Neuronal stem cell (in vitro differentiated cells): ENCODE measurements at regions not wholly inside any gene's neighbourhood (a gene's known extent, or its start where the extent isn't known, plus 50 kb on each side); places are given as distances from the start of the nearest gene placed in this dataset.

Experiments
- DNase-seq: peaks from one replicate; pipeline ENCODE4 v3.0.0-alpha.2; 2013; ENCODE audit warnings: low spot score
- H2AFZ ChIP-seq: one replicate; pipeline ENCODE4 v1.6.1; 2013; ENCODE audit warnings: mild to moderate bottlenecking, low read length, inconsistent platforms
- H2AK5ac ChIP-seq: 2 replicates; pipeline ENCODE4 v1.6.1; 2013; ENCODE audit warnings: low read depth, mild to moderate bottlenecking, inconsistent platforms, low read length, moderate library complexity, mixed read lengths
- H2BK120ac ChIP-seq: 2 replicates; pipeline ENCODE4 v1.6.1; 2013; ENCODE audit warnings: low read depth, mild to moderate bottlenecking, inconsistent platforms, low read length, moderate library complexity, mixed read lengths
- H2BK12ac ChIP-seq: one replicate; pipeline ENCODE4 v1.6.1; 2013; ENCODE audit warnings: low read length, inconsistent platforms
- H2BK15ac ChIP-seq: 2 replicates; pipeline ENCODE4 v1.6.1; 2013; ENCODE audit warnings: mild to moderate bottlenecking, low read length, inconsistent platforms, mixed read lengths
- H2BK5ac ChIP-seq: one replicate; pipeline ENCODE4 v1.6.1; 2013; ENCODE audit warnings: inconsistent platforms, mild to moderate bottlenecking, low read length, moderate library complexity
- H3K14ac ChIP-seq: one replicate; pipeline ENCODE4 v1.6.1; 2013; ENCODE audit warnings: low read length, inconsistent platforms
- H3K18ac ChIP-seq: 2 replicates; pipeline ENCODE4 v1.6.1; 2013; ENCODE audit warnings: low read length, inconsistent platforms
- H3K23ac ChIP-seq: 2 replicates; pipeline ENCODE4 v1.6.1; 2013; ENCODE audit warnings: low read depth, mild to moderate bottlenecking, mixed read lengths, low read length, inconsistent platforms; ENCODE audit not compliant: poor library complexity
- H3K27ac ChIP-seq: replicated peaks from 3 replicates; pipeline ENCODE4 v1.5.1; 2013; ENCODE audit warnings: low read length, inconsistent platforms
- H3K27me3 ChIP-seq, 3 experiments: 2 replicates each; pipeline ENCODE4 v1.6.1; 2013; ENCODE audit warnings: low read length in 3 of 3, mild to moderate bottlenecking in 2 of 3, inconsistent platforms in 1 of 3, low read depth in 1 of 3, mixed read lengths in 1 of 3, moderate library complexity in 1 of 3; ENCODE audit not compliant: control insufficient read depth in 3 of 3, insufficient read depth in 3 of 3
- H3K36me3 ChIP-seq, 2 donors: replicated peaks in 1 of 2; 2 replicates each; pipeline ENCODE4 v1.6.1; 2013; ENCODE audit warnings: low read length in 2 of 2; ENCODE audit not compliant: control insufficient read depth in 2 of 2, insufficient read depth in 2 of 2
- H3K4ac ChIP-seq: 2 replicates; pipeline ENCODE4 v1.6.1; 2013; ENCODE audit warnings: inconsistent platforms, mild to moderate bottlenecking, low read length, moderate library complexity
- H3K4me1 ChIP-seq, 2 donors: 1 replicate in 1 of 2; 2 replicates in 1 of 2; pipeline ENCODE4 v1.6.1; 2013; ENCODE audit warnings: low read length in 2 of 2, low read depth in 1 of 2; ENCODE audit not compliant: control insufficient read depth in 2 of 2, insufficient read depth in 1 of 2
- H3K4me2 ChIP-seq: one replicate; pipeline ENCODE4 v1.6.1; 2013; ENCODE audit warnings: mild to moderate bottlenecking, low read length, inconsistent platforms; ENCODE audit not compliant: insufficient read depth, poor library complexity, severe bottlenecking
- H3K4me3 ChIP-seq, 2 donors: 2 replicates each; pipeline ENCODE4 v1.5.1; 2013; ENCODE audit warnings: low read length in 2 of 2, mild to moderate bottlenecking in 2 of 2, inconsistent platforms in 1 of 2, moderate library complexity in 1 of 2
- H3K79me1 ChIP-seq: one replicate; pipeline ENCODE4 v1.6.1; 2013; ENCODE audit warnings: low read depth, mild to moderate bottlenecking, inconsistent platforms, low read length, moderate library complexity
- H3K9ac ChIP-seq: one replicate; pipeline ENCODE4 v1.6.1; 2013; ENCODE audit warnings: mild to moderate bottlenecking, low read depth, low read length, inconsistent platforms; ENCODE audit not compliant: poor library complexity
- H3K9me3 ChIP-seq, 2 donors: replicated peaks in 1 of 2; 2 replicates each; pipeline versions ENCODE3 to v1.6.1; 2013; ENCODE audit warnings: low read length in 2 of 2, mild to moderate bottlenecking in 2 of 2, inconsistent platforms in 1 of 2, low read depth in 1 of 2, mixed read lengths in 1 of 2, moderate library complexity in 1 of 2; ENCODE audit not compliant: control insufficient read depth in 2 of 2, insufficient read depth in 1 of 2
- H4K8ac ChIP-seq: one replicate; pipeline ENCODE4 v1.6.1; 2013; ENCODE audit warnings: low read depth, mild to moderate bottlenecking, inconsistent platforms, low read length, moderate library complexity
- H4K91ac ChIP-seq: one replicate; pipeline ENCODE4 v1.6.1; 2013; ENCODE audit warnings: low read length, low read depth, mild to moderate bottlenecking, inconsistent platforms; ENCODE audit not compliant: poor library complexity
- WGBS, 2 donors: extraction: QIAGEN DNeasy Blood & Tissue Kit; methylation state at CpG; one replicate each; pipeline ENCODE4 v1.1.7; 2013; ENCODE audit warnings: missing lambda C conversion rate in 2 of 2, mixed read lengths in 1 of 2; ENCODE audit not compliant: insufficient read length in 2 of 2, insufficient replicate concordance in 1 of 2; ENCODE audit errors: extremely low coverage in 2 of 2; 5-methylcytosine and 5-hydroxymethylcytosine counted together

- H3K4me3 ChIP-seq, result peak overlapping the region in 1 of 2 donors; percentile 25
- WGBS, 2 donors, result no CpG with 5 or more reads among the region's 17 CpGs
Observed at GRCh38 chr12:116381744-116382685, 104.5 kb upstream of the MED13L start.

DNA sequence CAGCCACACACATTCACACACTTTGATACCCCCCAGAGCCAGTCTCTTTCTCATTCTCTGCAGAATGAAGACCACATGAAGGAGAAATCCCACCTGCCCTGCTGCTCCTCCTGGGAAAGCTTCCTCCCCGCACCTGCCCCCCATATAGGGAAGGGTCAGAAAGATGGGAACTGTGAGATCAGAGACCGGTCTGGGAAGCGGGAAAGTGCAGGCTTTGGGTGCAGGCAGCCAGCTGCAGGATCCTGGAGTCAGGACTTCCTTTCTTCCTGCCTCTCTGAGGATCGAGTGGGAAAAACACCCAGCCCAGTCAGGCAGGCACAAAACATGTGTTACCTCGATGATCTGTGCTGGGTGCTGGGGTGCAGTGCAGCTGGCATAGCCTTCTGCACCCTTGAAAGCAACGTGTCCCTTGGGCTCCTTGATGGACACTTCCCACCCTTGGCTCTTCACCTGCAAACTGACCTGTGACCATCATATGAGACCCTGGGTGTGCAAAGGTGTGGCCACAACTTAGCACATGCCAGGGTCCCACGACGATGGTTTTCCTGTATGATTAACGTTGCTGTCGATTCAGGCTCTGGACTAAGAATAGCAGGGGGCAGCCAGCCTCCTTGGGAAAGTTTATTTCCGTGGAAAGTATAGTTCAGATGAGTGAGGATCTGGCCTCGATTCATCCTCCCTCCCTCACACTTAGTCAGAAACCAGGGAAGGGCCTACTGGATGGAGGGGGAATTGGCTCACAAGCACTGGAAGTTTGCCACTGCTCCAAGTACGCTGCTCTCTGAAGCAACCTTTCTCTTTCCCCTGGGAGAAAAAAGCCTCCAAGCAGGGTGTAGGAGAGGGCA, 105.4 kb upstream of the MED13L start:
- H3K23ac ChIP-seq, result peak overlapping the region; percentile 34
- H3K4me1 ChIP-seq, result peaks cover 16 to 27% of the 10 kb centered on the region in 2 donors
- H3K9ac ChIP-seq, result no peak overlapping the region
- DNase-seq, result no peak
- H3K27me3 ChIP-seq, result peaks cover 0 to 9% (median 0%) of the 10 kb centered on the region in 3 experiments
- no peaks in the 10 kb centered on the region for H3K79me1 ChIP-seq
- H2AK5ac ChIP-seq, result peak overlapping the region; percentile 58
- peak overlapping the region; percentile 59 for H2BK15ac ChIP-seq
- H2BK12ac ChIP-seq, result peak overlapping the region; percentile 11
- H4K91ac ChIP-seq, result peak overlapping the region; percentile 96
- no peaks in the 10 kb centered on the region for H3K9me3 ChIP-seq
- H2AFZ ChIP-seq, result peak overlapping the region; percentile 82
- no peak overlapping the region for H3K4me3 ChIP-seq
- H3K36me3 ChIP-seq, result no peaks in the 10 kb centered on the region
- H2BK120ac ChIP-seq, result peak overlapping the region; percentile 68
- peak overlapping the region; percentile 69 for H2BK5ac ChIP-seq
- no peak overlapping the region for H3K4ac ChIP-seq
- H3K18ac ChIP-seq, result peak overlapping the region; percentile 95
- no CpG with 5 or more reads among the region's 13 CpGs for WGBS, 2 donors
- H3K4me2 ChIP-seq, result no peak overlapping the region
- H3K27ac ChIP-seq, result peak overlapping the region; percentile 94
- H4K8ac ChIP-seq, result no peak overlapping the region
- H3K14ac ChIP-seq, result no peak overlapping the region

More at GRCh38 chr12:116381744-116382685, 104.5 kb upstream of the MED13L start:
- Histone ChIP-seq H2BK5ac (peak overlapping the region; percentile 69), H4K91ac (peak overlapping the region; percentile 96), H3K27ac (peak overlapping the region; percentile 94), H3K23ac (no peak overlapping the region), H3K36me3 (no peaks in the 10 kb centered on the region), H3K27me3 (peaks cover 0 to 9% (median 0%) of the 10 kb centered on the region in 3 experiments), H2AK5ac (no peak overlapping the region), H3K18ac (peak overlapping the region; percentile 95), H3K14ac (no peak overlapping the region), H3K9me3 (no peaks in the 10 kb centered on the region), H2BK15ac (no peak overlapping the region), H2BK120ac (peak overlapping the region; percentile 68), H3K9ac (no peak overlapping the region), H2AFZ (peak overlapping the region; percentile 82), H4K8ac (no peak overlapping the region), H3K4ac (no peak overlapping the region), H3K79me1 (no peaks in the 10 kb centered on the region), H3K4me1 (peaks cover 16 to 27% of the 10 kb centered on the region in 2 donors), H3K4me2 (peak overlapping the region; percentile 46), H2BK12ac (no peak overlapping the region)
- peak; percentile 82 for DNase-seq

DNA sequence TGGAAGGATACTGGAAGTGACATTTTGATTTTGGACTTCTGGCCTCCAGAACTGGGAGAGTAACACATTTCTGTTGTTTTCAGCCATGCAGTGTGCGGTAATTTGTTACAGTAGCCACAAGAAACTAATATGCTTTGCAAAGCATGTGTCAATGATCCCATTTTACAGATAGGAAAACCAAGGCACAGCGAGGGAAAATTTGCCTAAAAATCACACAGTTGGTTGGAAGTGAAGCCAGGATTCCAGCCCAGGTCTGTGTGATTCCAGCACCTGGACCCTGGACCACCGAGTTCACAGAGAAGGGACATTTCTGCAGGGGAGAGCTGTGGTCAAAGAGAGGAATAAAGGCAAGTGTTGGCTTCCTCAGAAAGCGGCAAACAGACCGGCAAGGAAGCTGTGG, 106.7 kb upstream of the MED13L start:
- H3K36me3 ChIP-seq, result no peaks in the 10 kb centered on the region
- H2AK5ac ChIP-seq, result peak overlapping the region; percentile 12
- peak overlapping the region; percentile 7 for H2BK5ac ChIP-seq
- H3K79me1 ChIP-seq, result no peaks in the 10 kb centered on the region
- peaks cover 0 to 9% (median 0%) of the 10 kb centered on the region in 3 experiments for H3K27me3 ChIP-seq
- no peak overlapping the region for H3K9ac ChIP-seq
- H3K4ac ChIP-seq, result no peak overlapping the region
- no peak overlapping the region for H4K8ac ChIP-seq
- no CpG with 5 or more reads among the region's 5 CpGs for WGBS, 2 donors
- H2AFZ ChIP-seq, result no peak overlapping the region
- no peaks in the 10 kb centered on the region for H3K9me3 ChIP-seq
- no peak overlapping the region for H2BK15ac ChIP-seq
- H3K14ac ChIP-seq, result no peak overlapping the region
- peaks cover 16 to 29% of the 10 kb centered on the region in 2 donors for H3K4me1 ChIP-seq
- no peak overlapping the region for H4K91ac ChIP-seq
- H2BK12ac ChIP-seq, result no peak overlapping the region
- H3K23ac ChIP-seq, result no peak overlapping the region
- peak overlapping the region; percentile 29 for H3K18ac ChIP-seq
- no peak overlapping the region for H3K4me3 ChIP-seq
- no peak overlapping the region for H3K27ac ChIP-seq
- DNase-seq, result no peak
- no peak overlapping the region for H3K4me2 ChIP-seq
- peak overlapping the region; percentile 1 for H2BK120ac ChIP-seq
